IMR-90 (cell line): ENCODE measurements at regions not wholly inside any gene's neighbourhood (a gene's known extent, or its start where the extent isn't known, plus 50 kb on each side); places are given as distances from the start of the nearest gene placed in this dataset.

Experiments
- BHLHE40 ChIP-seq: fragments of 150-350 bp; IDR thresholded peaks from 2 replicates; pipeline ENCODE4 v1.6.1; 2016; ENCODE audit warnings: mild to moderate bottlenecking, low read depth, low read length
- CEBPB ChIP-seq: IDR thresholded peaks from 2 replicates; pipeline ENCODE4 v1.6.1; 2012; ENCODE audit warnings: low read depth, low read length, improper control_type of control experiment
- CTCF ChIP-seq: conservative IDR thresholded peaks from 2 replicates; pipeline ENCODE4 v1.5.1; 2012; ENCODE audit warnings: mild to moderate bottlenecking, low read depth, low read length, improper control_type of control experiment
- MAFK ChIP-seq: IDR thresholded peaks from 2 replicates; pipeline ENCODE4 v1.6.1; 2012; ENCODE audit warnings: low read depth, low read length, improper control_type of control experiment
- MAZ ChIP-seq: IDR thresholded peaks from 2 replicates; pipeline ENCODE4 v1.6.1; 2012; ENCODE audit warnings: low read depth, mild to moderate bottlenecking, low read length, improper control_type of control experiment, moderate library complexity, borderline replicate concordance
- NFE2L2 ChIP-seq: fragments of 150-350 bp; IDR thresholded peaks from 2 replicates; pipeline ENCODE4 v1.6.1; 2016; ENCODE audit warnings: low read depth, mild to moderate bottlenecking, low read length
- POLR2A ChIP-seq: IDR thresholded peaks from 2 replicates; pipeline ENCODE4 v1.6.1; 2012; ENCODE audit warnings: mild to moderate bottlenecking, low read depth, low read length
- RCOR1 ChIP-seq: IDR thresholded peaks from 2 replicates; pipeline ENCODE4 v1.6.1; 2012; ENCODE audit warnings: mild to moderate bottlenecking, low read length, improper control_type of control experiment; ENCODE audit not compliant: insufficient replicate concordance
- SMC3 ChIP-seq: fragments of 150-350 bp; IDR thresholded peaks from 2 replicates; pipeline ENCODE4 v1.6.1; 2016; ENCODE audit warnings: low read depth, mild to moderate bottlenecking, antibody characterized with exemption, low read length, moderate library complexity
- USF2 ChIP-seq: fragments of 150-350 bp; IDR thresholded peaks from 2 replicates; pipeline ENCODE4 v1.6.1; 2017; ENCODE audit warnings: mild to moderate bottlenecking, antibody characterized with exemption, low read length, low read depth

GRCh38 chr1:199335496-199335895 lies 692.0 kb upstream of the NR5A2 start:
- no peak for TF ChIP-seq CTCF
- no peak for TF ChIP-seq POLR2A
- TF ChIP-seq SMC3, result no peak
- no peak for TF ChIP-seq USF2
- no peak for TF ChIP-seq MAZ
- no peak for TF ChIP-seq MAFK
- TF ChIP-seq RCOR1, result no peak
- no peak for TF ChIP-seq BHLHE40
- no peak for TF ChIP-seq NFE2L2
- TF ChIP-seq CEBPB, result no peak
